ENCODE measurements at regions not wholly inside any gene's neighbourhood (a gene's known extent, or its start where the extent isn't known, plus 50 kb on each side); places are given as distances from the start of the nearest gene placed in this dataset.

DNA sequence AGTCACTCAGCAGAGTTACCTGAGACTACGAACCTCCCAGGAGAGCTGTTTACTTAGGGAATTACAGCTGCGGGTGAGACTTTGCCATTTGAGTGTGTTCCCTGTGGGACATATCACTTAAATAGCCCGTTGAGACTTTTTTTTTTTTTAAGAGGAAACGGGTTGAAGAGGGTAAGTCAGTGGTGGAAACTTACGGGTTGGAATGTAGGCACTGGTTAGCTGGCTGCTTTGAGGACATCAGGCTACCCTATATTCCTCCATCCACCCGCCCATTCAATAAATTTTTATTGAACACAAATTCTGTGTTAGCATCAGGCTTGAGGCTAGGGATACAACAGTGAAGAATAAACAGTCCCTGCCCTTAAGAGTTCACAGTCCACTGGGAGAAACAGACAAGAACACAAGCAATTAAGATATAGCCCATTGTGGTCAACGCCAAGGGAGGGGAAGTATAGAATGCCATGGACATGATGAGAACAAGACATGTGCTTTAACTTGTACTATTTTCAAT is 88.1 kb upstream of the CPSF6 start:
- DNase-seq (ENCODE audit: low spot score in 2 of 2), result no peak
- no peak for TF ChIP-seq POLR2A (IDR thresholded peaks at IDR 0.05)
- TF ChIP-seq, protein P1, sequence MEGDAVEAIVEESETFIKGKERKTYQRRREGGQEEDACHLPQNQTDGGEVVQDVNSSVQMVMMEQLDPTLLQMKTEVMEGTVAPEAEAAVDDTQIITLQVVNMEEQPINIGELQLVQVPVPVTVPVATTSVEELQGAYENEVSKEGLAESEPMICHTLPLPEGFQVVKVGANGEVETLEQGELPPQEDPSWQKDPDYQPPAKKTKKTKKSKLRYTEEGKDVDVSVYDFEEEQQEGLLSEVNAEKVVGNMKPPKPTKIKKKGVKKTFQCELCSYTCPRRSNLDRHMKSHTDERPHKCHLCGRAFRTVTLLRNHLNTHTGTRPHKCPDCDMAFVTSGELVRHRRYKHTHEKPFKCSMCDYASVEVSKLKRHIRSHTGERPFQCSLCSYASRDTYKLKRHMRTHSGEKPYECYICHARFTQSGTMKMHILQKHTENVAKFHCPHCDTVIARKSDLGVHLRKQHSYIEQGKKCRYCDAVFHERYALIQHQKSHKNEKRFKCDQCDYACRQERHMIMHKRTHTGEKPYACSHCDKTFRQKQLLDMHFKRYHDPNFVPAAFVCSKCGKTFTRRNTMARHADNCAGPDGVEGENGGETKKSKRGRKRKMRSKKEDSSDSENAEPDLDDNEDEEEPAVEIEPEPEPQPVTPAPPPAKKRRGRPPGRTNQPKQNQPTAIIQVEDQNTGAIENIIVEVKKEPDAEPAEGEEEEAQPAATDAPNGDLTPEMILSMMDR (IDR thresholded peaks at IDR 0.05), result no peak
- 62 to 68% methylated on average over 7 of the region's 7 CpGs for WGBS, 2 donors
- intact Hi-C loops (cut with DNase I; ENCODE audit: low total_unique reads), result no loop called here
- no peak overlapping the region for H3K4me3 ChIP-seq (ENCODE audit: low read depth, poor library complexity, severe bottlenecking)

GRCh38 chr12:69154585-69155363 is 84.6 kb upstream of the CPSF6 start:
- intact Hi-C loops (cut with DNase I; ENCODE audit: low total_unique reads), result no loop called here
- TF ChIP-seq POLR2A (IDR thresholded peaks at IDR 0.05), result no peak
- TF ChIP-seq, protein P1 (IDR thresholded peaks at IDR 0.05), result no peak

DNA sequence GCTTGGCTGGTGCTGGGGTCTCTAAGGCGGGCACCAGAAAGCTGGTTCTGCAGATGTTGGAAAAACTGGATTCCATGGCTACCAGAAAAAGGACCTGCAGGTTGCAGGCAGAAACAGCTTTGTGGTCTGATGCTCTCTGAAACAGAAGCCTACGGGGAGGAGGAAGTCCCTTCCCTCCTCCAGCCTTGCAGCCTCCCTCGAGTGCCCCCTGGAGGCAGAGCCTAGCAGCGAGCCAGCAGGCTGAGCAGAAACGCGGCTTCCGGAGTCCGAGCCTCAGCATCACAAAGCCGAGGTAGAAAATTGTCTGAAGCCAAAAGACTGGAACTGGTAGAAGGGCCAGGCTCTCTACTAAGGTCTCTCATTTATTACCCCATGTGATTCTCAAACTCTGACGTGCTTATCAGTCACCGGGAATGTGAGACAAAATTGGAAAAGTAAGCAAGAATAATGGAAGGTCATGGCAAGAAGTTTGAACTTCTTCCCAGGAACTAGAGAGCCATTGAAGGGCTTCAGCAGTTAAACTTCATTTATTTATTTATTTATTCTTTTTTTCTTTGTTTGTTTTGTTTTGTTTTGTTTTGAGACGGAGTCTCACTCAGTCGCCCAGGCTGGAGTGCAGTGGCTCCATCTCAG is 82.2 kb upstream of the CPSF6 start:
- WGBS, 2 donors, result 20 to 21% methylated on average over 13 of the region's 13 CpGs
- intact Hi-C loops (cut with DNase I; ENCODE audit: low total_unique reads), result no loop called here
- TF ChIP-seq, protein P1 (IDR thresholded peaks at IDR 0.05), result no peak
- TF ChIP-seq POLR2A (IDR thresholded peaks at IDR 0.05), result no peak
- DNase-seq (ENCODE audit: low spot score in 2 of 2), result peak; percentile 62 to 95
- H3K4me3 ChIP-seq (ENCODE audit: low read depth, poor library complexity, severe bottlenecking), result no peak overlapping the region

More at GRCh38 chr12:69154585-69155363, 84.6 kb upstream of the CPSF6 start:
- DNase-seq (ENCODE audit: low spot score in 2 of 2), result peak; percentile 45 to 91
- 7 to 8% methylated on average over 7 of the region's 7 CpGs for WGBS, 2 donors
- no peak overlapping the region for H3K4me3 ChIP-seq (ENCODE audit: low read depth, poor library complexity, severe bottlenecking)

GRCh38 chr12:69161829-69162228 is 77.5 kb upstream of the CPSF6 start:
- H3K4me3 ChIP-seq (ENCODE audit: low read depth, poor library complexity, severe bottlenecking), result no peak overlapping the region
- WGBS, 2 donors, result 30 to 44% methylated on average over 2 of the region's 2 CpGs
- DNase-seq (ENCODE audit: low spot score in 2 of 2), result no peak
- intact Hi-C loops (cut with DNase I; ENCODE audit: low total_unique reads), result no loop called here
- TF ChIP-seq, protein P1 (IDR thresholded peaks at IDR 0.05), result no peak
- TF ChIP-seq POLR2A (IDR thresholded peaks at IDR 0.05), result no peak

- no peak overlapping the region for H3K4me3 ChIP-seq (ENCODE audit: low read depth, poor library complexity, severe bottlenecking)
- WGBS, 2 donors, result 81 to 84% methylated on average over 4 of the region's 4 CpGs
- no peak for DNase-seq (ENCODE audit: low spot score in 2 of 2)
- TF ChIP-seq POLR2A (IDR thresholded peaks at IDR 0.05), result no peak
- TF ChIP-seq, protein P1 (IDR thresholded peaks at IDR 0.05), result no peak
- intact Hi-C loops (cut with DNase I; ENCODE audit: low total_unique reads), result no loop called here
Observed at GRCh38 chr12:69163681-69164362, 75.5 kb upstream of the CPSF6 start.

Data from lower leg skin (tissue), 4 donors.